Body of pancreas (tissue), 4 donors: ENCODE measurements at regions not wholly inside any gene's neighbourhood (a gene's known extent, or its start where the extent isn't known, plus 50 kb on each side); places are given as distances from the start of the nearest gene placed in this dataset.

Source experiments
- ATAC-seq: fragments of 150-250 bp; one replicate; pipeline ENCODE4 v1.9.1; 2016
- DNase-seq, 4 donors: peaks; one replicate each; pipeline ENCODE4 v3.0.0-alpha.2; 2019
- H3K27ac ChIP-seq, 4 donors: fragments of 200-600 bp; sonication (generic); 1 replicate in 3 of 4; 2 replicates in 1 of 4; pipeline versions ENCODE4 v1.5.1 to v1.6.1; 2016 to 2019; ENCODE audit warnings: mild to moderate bottlenecking in 1 of 4, mixed read lengths in 1 of 4, moderate library complexity in 1 of 4
- H3K27me3 ChIP-seq, 2 donors: fragments of 200-600 bp; sonication (generic); one replicate each; pipeline ENCODE4 v1.6.0; 2016; ENCODE audit warnings: mild to moderate bottlenecking in 1 of 2
- H3K36me3 ChIP-seq, 2 donors: fragments of 200-600 bp; sonication (generic); replicated peaks in 1 of 2; 2 replicates each; pipeline ENCODE4 v1.5.1; 2016; ENCODE audit warnings: low read depth in 2 of 2; ENCODE audit not compliant: insufficient read depth in 1 of 2
- H3K4me1 ChIP-seq: fragments of 200-600 bp; sonication (generic); one replicate; pipeline ENCODE4 v1.6.0; 2016
- H3K4me3 ChIP-seq, 2 donors: fragments of 200-600 bp; sonication (generic); 1 replicate in 1 of 2; 2 replicates in 1 of 2; pipeline ENCODE4 v1.5.1; 2016 to 2019
- H3K9me3 ChIP-seq, 3 donors: fragments of 200-600 bp; sonication (generic); 1 replicate in 2 of 3; 2 replicates in 1 of 3; pipeline ENCODE4 v1.5.1; 2016
- CTCF ChIP-seq, 7 experiments: fragments of 450-650 bp in 4 of 7; fragments of 200-600 bp in 3 of 7; sonication (generic) in 3 of 7; IDR thresholded peaks; one replicate each; pipeline ENCODE4 v1.5.1; 2016 to 2019; ENCODE audit warnings: antibody characterized with exemption in 7 of 7
- POLR2A ChIP-seq, 3 donors: fragments of 450-650 bp; IDR thresholded peaks; one replicate each; pipeline ENCODE4 v1.6.1; 2016; ENCODE audit warnings: antibody characterized with exemption in 3 of 3, mild to moderate bottlenecking in 2 of 3
- WGBS, 2 donors: methylation state at CpG; one replicate each; pipeline ENCODE4 v1.1.5; 2017; 5-methylcytosine and 5-hydroxymethylcytosine counted together
- intact Hi-C: fragments of 100-400 bp; cut with DNase I; formaldehyde crosslinking; loops from one replicate; pipeline ENCODE4 v1.15.1; 2023

DNA sequence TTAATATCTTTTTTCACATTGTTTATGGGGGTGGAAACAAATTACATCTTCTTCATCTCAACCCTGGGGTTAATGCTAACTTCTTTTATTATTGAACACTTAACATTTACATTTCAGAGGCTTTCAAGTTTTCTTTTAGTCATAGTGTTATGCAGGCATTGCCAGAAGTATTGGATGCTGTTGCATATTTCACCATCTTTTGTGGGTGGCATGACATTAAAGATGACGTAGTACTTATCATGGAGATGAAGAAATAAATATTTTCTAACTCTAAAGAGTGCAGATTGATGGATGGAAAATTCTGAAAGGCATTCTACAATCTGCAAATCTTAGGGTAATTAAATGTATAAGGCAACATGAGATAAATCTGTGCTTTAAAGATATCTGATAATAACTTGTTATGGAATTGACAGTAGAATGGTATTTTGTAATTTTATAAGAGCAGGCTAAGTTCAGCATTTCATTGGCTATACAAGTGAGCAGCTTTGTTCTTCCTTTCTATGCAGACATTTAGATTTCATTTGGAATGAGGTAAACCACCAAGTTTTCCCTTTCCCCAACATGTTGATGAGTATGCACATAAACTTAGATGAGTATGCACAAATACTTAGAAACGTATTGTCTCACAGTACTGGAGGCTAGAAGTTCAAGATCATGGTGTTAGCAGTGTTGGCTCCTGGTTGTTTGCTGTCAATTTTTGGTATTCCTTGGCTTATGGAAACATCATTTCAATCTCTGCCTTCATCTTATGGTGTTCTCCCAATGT, 924.4 kb downstream of the METTL15 start:
- TF ChIP-seq CTCF (IDR thresholded peaks at IDR 0.05) (no peak), POLR2A (IDR thresholded peaks at IDR 0.05) (no peak)
- Histone ChIP-seq H3K4me3 (no peak overlapping the region), H3K27ac (no peak overlapping the region), H3K27me3 (no peaks in the 10 kb centered on the region), H3K36me3 (no peaks in the 10 kb centered on the region), H3K4me1 (no peaks in the 10 kb centered on the region), H3K9me3 (no peaks in the 10 kb centered on the region)
- ATAC-seq (no peak), DNase-seq (no peak)
- 0 to 25% methylated on average over 2 of the region's 2 CpGs for WGBS, 2 donors
- intact Hi-C loops, result no loop called here

GRCh38 chr11:29029452-29029851, 921.3 kb downstream of the METTL15 start:
- H3K36me3 ChIP-seq, result no peaks in the 10 kb centered on the region
- H3K9me3 ChIP-seq, result no peaks in the 10 kb centered on the region
- H3K4me3 ChIP-seq, result no peak overlapping the region
- no peak overlapping the region for H3K27ac ChIP-seq
- no peaks in the 10 kb centered on the region for H3K4me1 ChIP-seq
- TF ChIP-seq POLR2A (IDR thresholded peaks at IDR 0.05) (no peak), CTCF (IDR thresholded peaks at IDR 0.05) (no peak)
- intact Hi-C loops, result no loop called here
- 64 to 68% methylated on average over 2 of the region's 2 CpGs for WGBS, 2 donors
- no peak for ATAC-seq
- DNase-seq, result no peak
- no peaks in the 10 kb centered on the region for H3K27me3 ChIP-seq

DNA sequence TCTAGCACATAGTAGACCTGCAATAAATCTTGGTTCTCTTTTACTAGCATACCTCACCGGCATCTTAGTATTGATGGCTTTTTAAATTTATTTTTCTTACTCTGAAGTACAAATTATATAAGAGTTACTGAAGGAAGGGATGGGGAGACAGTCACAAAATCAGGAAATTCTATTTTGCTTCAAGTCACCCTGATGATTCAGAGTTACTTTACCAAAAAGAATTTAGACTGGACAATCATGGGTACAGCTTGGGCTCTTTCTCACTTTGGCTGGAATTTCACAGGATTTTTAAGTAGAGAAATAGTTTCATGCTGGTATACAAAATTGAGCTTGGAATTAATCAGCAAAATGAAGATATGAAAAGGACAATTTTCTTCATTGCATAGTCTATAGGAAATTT, 919.2 kb downstream of the METTL15 start:
- Histone ChIP-seq H3K9me3 (no peaks in the 10 kb centered on the region), H3K4me3 (no peak overlapping the region), H3K4me1 (no peaks in the 10 kb centered on the region), H3K36me3 (no peaks in the 10 kb centered on the region), H3K27me3 (no peaks in the 10 kb centered on the region), H3K27ac (no peak overlapping the region)
- ATAC-seq (no peak), DNase-seq (no peak)
- 93% methylated on average over 1 of the region's 1 CpG for WGBS, 2 donors
- intact Hi-C loops, result no loop called here
- TF ChIP-seq POLR2A (IDR thresholded peaks at IDR 0.05), result no peak
- no peak for TF ChIP-seq CTCF (IDR thresholded peaks at IDR 0.05)

DNA sequence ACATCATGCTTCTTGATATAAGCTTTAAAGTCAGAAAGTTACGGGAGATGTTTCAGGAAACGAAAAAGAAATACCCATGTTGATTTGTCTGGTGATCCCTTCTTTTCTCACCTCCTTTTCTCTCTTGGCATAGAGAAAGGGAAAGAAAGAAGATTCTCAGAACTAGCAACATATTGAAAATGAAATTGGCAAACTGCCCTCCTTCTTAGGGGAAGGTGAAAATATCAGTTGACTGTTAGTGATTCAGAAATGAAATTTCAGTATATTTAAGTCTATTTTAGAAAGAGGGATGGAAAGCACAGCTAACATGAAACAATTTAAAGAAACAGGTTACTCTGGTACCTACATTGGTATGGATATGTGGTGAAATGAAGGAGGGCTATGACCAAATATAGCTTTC, 918.1 kb downstream of the METTL15 start:
- H3K4me3 ChIP-seq, result no peak overlapping the region
- no peaks in the 10 kb centered on the region for H3K36me3 ChIP-seq
- no peak overlapping the region for H3K27ac ChIP-seq
- ATAC-seq, result no peak
- intact Hi-C loops, result no loop called here
- no peak for TF ChIP-seq POLR2A (IDR thresholded peaks at IDR 0.05)
- TF ChIP-seq CTCF (IDR thresholded peaks at IDR 0.05), result no peak
- DNase-seq, result no peak
- 72 to 77% methylated on average over 2 of the region's 2 CpGs for WGBS, 2 donors
- no peaks in the 10 kb centered on the region for H3K9me3 ChIP-seq
- H3K27me3 ChIP-seq, result no peaks in the 10 kb centered on the region
- H3K4me1 ChIP-seq, result no peaks in the 10 kb centered on the region

DNA sequence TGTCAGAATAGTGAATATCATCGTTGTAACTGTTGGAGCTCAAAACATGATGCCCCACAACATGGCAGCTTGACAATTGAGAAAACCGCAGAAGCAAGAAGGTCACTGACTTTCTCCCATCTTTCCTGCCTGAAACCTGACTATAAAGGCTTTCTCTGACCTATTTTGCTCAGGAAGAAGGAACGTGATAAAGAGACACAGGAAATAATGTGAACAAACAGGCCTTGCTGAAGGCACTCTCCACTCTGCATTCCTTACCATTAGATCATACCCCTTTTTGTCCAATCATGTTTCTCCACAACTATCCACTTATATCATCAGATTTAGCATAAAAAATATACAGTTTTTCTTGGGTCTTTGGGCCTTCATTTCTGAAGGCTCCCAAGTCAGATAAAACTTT, 916.8 kb downstream of the METTL15 start:
- Histone ChIP-seq H3K4me3 (no peak overlapping the region), H3K4me1 (no peaks in the 10 kb centered on the region), H3K27ac (no peak overlapping the region), H3K9me3 (no peaks in the 10 kb centered on the region), H3K27me3 (no peaks in the 10 kb centered on the region), H3K36me3 (no peaks in the 10 kb centered on the region)
- ATAC-seq, result no peak
- intact Hi-C loops, result no loop called here
- DNase-seq, result no peak
- TF ChIP-seq CTCF (IDR thresholded peaks at IDR 0.05) (no peak), POLR2A (IDR thresholded peaks at IDR 0.05) (no peak)
- WGBS, 2 donors, result 61 to 62% methylated on average over 3 of the region's 3 CpGs
